HepG2 (cell line): ENCODE measurements at regions not wholly inside any gene's neighbourhood (a gene's known extent, or its start where the extent isn't known, plus 50 kb on each side); places are given as distances from the start of the nearest gene placed in this dataset.

Experiments used
- ATF3 ChIP-seq: sonication (generic); formaldehyde crosslinking; IDR thresholded peaks from 2 replicates; pipeline ENCODE4 v1.4.0; 2020; ENCODE audit warnings: missing genetic modification reagents
- ATF7-NPFF ChIP-seq: sonication (generic); formaldehyde crosslinking; IDR thresholded peaks from 2 replicates; pipeline ENCODE4 v1.8.1; 2023; ENCODE audit warnings: mild to moderate bottlenecking, low read depth, missing genetic modification reagents, moderate library complexity
- CHD2 ChIP-seq: IDR thresholded peaks from 2 replicates; pipeline ENCODE4 v1.6.1; 2011; ENCODE audit warnings: low read depth, low read length, improper control_type of control experiment
- CREBL2 ChIP-seq: sonication (generic); formaldehyde crosslinking; IDR thresholded peaks from 2 replicates; pipeline ENCODE4 v1.8.1; 2023; ENCODE audit warnings: missing genetic modification reagents, mild to moderate bottlenecking, borderline replicate concordance
- E2F1 ChIP-seq: sonication (generic); formaldehyde crosslinking; IDR thresholded peaks from 2 replicates; pipeline ENCODE4 v1.5.0; 2020; ENCODE audit warnings: missing genetic modification reagents
- GTF2F1 ChIP-seq: fragments of 150-350 bp; IDR thresholded peaks from 2 replicates; pipeline ENCODE4 v1.6.1; 2014; ENCODE audit warnings: low read length
- HNRNPLL ChIP-seq: fragments of 200-400 bp; formaldehyde crosslinking; IDR thresholded peaks from 2 replicates; pipeline ENCODE4 v1.6.1; 2017; ENCODE audit warnings: mild to moderate bottlenecking, low read depth, low read length; ENCODE audit not compliant: poor library complexity, severe bottlenecking
- HOMEZ ChIP-seq: IDR thresholded peaks from 2 replicates; pipeline ENCODE4 v1.6.1; 2016; ENCODE audit warnings: low read depth
- MAF1 ChIP-seq: sonication (generic); formaldehyde crosslinking; IDR thresholded peaks from 2 replicates; pipeline ENCODE4 v1.5.0; 2020; ENCODE audit warnings: missing genetic modification reagents, borderline replicate concordance
- NFATC3 ChIP-seq: sonication (generic); formaldehyde crosslinking; IDR thresholded peaks from 2 replicates; pipeline ENCODE4 v1.5.1; 2020; ENCODE audit warnings: mild to moderate bottlenecking, missing genetic modification reagents
- NFYB ChIP-seq: sonication (generic); formaldehyde crosslinking; IDR thresholded peaks from 2 replicates; pipeline ENCODE4 v1.4.0; 2020; ENCODE audit warnings: missing genetic modification reagents
- POLR2AphosphoS2 ChIP-seq: IDR thresholded peaks from 2 replicates; pipeline ENCODE4 v1.6.1; 2011; ENCODE audit warnings: low read depth, low read length, improper control_type of control experiment
- ZNF546 ChIP-seq: sonication (generic); formaldehyde crosslinking; conservative IDR thresholded peaks from 2 replicates; pipeline ENCODE4 v1.8.1; 2023; ENCODE audit warnings: mild to moderate bottlenecking, missing genetic modification reagents
- ZNF609 ChIP-seq: sonication (generic); formaldehyde crosslinking; IDR thresholded peaks from 2 replicates; pipeline ENCODE4 v1.4.0; 2020; ENCODE audit warnings: mild to moderate bottlenecking, missing genetic modification reagents, borderline replicate concordance
- ZNF75D ChIP-seq: sonication (generic); formaldehyde crosslinking; IDR thresholded peaks from 2 replicates; pipeline ENCODE4 v1.8.1; 2023; ENCODE audit warnings: missing genetic modification reagents, mild to moderate bottlenecking, borderline replicate concordance
- ZNF782 ChIP-seq: sonication (generic); formaldehyde crosslinking; IDR thresholded peaks from 2 replicates; pipeline ENCODE4 v1.4.0; 2020; ENCODE audit warnings: missing genetic modification reagents, mild to moderate bottlenecking, borderline replicate concordance
- TF ChIP-seq, protein P1 (sequence below): sonication (generic); formaldehyde crosslinking; IDR thresholded peaks from 2 replicates; pipeline ENCODE4 v1.8.1; 2023; ENCODE audit warnings: mild to moderate bottlenecking, missing genetic modification reagents
- TF ChIP-seq, protein P2 (sequence below): sonication (generic); formaldehyde crosslinking; IDR thresholded peaks from 2 replicates; pipeline ENCODE4 v1.4.0; 2020; ENCODE audit warnings: low read depth, mild to moderate bottlenecking, missing genetic modification reagents

DNA sequence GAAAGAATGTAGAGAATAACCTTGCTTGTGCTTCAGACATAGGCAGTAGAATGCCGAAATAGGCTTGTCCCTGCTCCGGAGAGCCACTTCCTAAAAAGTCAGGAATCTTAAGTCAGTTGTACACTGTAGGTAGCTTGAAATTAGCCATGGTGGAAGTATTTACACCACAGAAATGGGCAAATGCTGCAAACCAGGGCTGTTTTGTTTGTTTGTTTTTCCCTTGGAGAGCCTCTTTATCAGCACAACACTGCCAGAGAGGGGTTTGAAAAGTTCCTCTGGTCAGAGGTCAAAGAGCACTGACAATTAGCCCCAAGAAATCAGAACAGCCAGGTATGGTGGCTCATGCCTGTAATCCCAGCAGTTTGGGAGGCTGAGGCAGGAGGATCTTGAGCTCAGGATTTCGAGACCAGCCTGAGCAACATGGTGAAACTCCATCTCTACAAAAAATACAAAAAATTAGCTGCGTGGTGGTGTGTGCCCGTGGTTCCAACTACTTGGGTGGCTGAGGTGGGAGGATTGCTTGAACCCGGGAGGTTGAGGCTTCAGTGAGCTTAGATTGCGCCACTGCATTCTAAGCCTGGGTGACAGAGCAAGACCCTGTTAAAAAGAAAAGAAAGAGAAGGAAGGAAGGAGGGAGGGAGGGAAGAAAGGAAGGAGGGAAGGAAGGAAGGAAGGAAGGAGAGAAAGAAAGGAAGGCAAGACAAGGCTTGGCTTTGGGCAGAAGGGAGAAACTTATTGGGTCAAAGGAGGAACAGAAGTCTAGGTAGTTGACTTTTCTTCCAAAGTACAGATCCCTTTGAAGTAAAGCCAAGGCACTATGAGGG is 61.0 kb upstream of the ZMYND8 start (continued):
- TF ChIP-seq ATF3 (CRISPR knock-in tag) (peak; percentile 11; the same call in 1 of the 2 replicates), ZNF782 (no peak), HNRNPLL (no peak), ZNF75D (no peak), HOMEZ (peak; percentile 57; the same call in 1 of the 2 replicates), CHD2 (no peak), ZNF546 (CRISPR knock-in tag) (no peak), NFYB (CRISPR knock-in tag) (no peak), POLR2AphosphoS2 (no peak), E2F1 (CRISPR knock-in tag) (no peak), MAF1 (CRISPR knock-in tag) (no peak), CREBL2 (CRISPR knock-in tag) (no peak; the same call in 1 of the 2 replicates), ZNF609 (CRISPR knock-in tag) (peak; percentile 46; the same call in 1 of the 2 replicates), GTF2F1 (no peak), NFATC3 (CRISPR knock-in tag) (no peak), ATF7-NPFF (CRISPR knock-in tag) (0 out of 2 replicates have a peak, but pooled peaks have one; percentile 29)
- TF ChIP-seq, protein P1, sequence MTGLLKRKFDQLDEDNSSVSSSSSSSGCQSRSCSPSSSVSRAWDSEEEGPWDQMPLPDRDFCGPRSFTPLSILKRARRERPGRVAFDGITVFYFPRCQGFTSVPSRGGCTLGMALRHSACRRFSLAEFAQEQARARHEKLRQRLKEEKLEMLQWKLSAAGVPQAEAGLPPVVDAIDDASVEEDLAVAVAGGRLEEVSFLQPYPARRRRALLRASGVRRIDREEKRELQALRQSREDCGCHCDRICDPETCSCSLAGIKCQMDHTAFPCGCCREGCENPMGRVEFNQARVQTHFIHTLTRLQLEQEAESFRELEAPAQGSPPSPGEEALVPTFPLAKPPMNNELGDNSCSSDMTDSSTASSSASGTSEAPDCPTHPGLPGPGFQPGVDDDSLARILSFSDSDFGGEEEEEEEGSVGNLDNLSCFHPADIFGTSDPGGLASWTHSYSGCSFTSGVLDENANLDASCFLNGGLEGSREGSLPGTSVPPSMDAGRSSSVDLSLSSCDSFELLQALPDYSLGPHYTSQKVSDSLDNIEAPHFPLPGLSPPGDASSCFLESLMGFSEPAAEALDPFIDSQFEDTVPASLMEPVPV = no peak
- TF ChIP-seq, protein P2, sequence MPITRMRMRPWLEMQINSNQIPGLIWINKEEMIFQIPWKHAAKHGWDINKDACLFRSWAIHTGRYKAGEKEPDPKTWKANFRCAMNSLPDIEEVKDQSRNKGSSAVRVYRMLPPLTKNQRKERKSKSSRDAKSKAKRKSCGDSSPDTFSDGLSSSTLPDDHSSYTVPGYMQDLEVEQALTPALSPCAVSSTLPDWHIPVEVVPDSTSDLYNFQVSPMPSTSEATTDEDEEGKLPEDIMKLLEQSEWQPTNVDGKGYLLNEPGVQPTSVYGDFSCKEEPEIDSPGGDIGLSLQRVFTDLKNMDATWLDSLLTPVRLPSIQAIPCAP (CRISPR knock-in tag) = no peak
